ENCODE measurements at regions not wholly inside any gene's neighbourhood (a gene's known extent, or its start where the extent isn't known, plus 50 kb on each side); places are given as distances from the start of the nearest gene placed in this dataset.

DNA sequence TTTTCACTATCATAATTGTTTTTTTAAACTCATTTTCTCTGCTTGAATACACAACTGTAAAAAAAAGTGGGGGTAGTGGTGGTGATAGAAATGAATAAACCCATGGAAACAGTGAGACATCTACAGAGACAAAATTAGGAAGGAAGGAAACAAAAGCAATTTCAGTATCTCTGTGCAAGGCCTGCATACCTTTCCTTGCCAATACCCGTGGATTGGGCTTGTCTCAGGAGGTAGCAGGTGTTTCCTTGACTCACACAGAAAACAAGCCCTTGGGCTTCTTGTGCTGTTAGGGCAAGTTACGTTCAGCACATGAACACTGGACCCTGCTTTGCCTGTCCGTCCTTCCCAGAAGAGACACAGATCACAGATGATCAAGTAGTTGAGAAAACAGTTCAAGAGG lies 372.2 kb downstream of the ZSWIM6 start:
- Histone ChIP-seq H3K4me1 (no peaks in the 10 kb centered on the region), H3K27ac (no peak overlapping the region), H3K9me3 (no peaks in the 10 kb centered on the region), H3K36me3 (no peaks in the 10 kb centered on the region), H3K27me3 (no peaks in the 10 kb centered on the region), H3K4me3 (no peak overlapping the region)
- TF ChIP-seq POLR2A (IDR thresholded peaks at IDR 0.05): no peak
- TF ChIP-seq, protein P1, sequence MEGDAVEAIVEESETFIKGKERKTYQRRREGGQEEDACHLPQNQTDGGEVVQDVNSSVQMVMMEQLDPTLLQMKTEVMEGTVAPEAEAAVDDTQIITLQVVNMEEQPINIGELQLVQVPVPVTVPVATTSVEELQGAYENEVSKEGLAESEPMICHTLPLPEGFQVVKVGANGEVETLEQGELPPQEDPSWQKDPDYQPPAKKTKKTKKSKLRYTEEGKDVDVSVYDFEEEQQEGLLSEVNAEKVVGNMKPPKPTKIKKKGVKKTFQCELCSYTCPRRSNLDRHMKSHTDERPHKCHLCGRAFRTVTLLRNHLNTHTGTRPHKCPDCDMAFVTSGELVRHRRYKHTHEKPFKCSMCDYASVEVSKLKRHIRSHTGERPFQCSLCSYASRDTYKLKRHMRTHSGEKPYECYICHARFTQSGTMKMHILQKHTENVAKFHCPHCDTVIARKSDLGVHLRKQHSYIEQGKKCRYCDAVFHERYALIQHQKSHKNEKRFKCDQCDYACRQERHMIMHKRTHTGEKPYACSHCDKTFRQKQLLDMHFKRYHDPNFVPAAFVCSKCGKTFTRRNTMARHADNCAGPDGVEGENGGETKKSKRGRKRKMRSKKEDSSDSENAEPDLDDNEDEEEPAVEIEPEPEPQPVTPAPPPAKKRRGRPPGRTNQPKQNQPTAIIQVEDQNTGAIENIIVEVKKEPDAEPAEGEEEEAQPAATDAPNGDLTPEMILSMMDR (IDR thresholded peaks at IDR 0.05 in 4 of 5, conservative IDR thresholded peaks at IDR 0.05 in 1 of 5): no peak
- no peak for DNase-seq
- in situ Hi-C loops (cut with MboI; ENCODE audit: low sequenced_read_pairs in 4 of 4): no loop called here
- intact Hi-C loops (cut with DNase I; ENCODE audit: low total_unique reads): no loop called here
- ATAC-seq: no peak

DNA sequence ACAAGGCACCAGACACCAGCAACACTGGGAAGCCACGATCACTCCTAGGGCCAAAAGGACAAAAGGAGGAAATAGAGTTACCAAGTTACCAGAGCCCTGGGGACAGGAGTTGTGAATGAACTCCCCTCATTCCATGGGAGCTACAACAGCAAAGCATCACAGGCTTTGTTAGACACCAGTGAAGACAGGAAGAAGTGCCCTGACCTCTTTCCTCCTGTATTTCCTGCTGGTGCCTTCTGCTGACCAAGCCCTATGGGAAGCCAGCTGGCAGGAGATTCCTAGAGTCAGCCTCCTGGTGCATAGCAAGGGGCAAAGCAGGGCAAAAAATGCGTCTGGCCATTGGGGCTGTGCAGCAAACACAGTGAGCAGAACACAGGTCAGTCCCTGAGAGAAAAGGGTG lies 374.7 kb downstream of the ZSWIM6 start:
- Histone ChIP-seq H3K36me3 (no peaks in the 10 kb centered on the region), H3K9me3 (no peaks in the 10 kb centered on the region), H3K4me1 (no peaks in the 10 kb centered on the region), H3K27me3 (no peaks in the 10 kb centered on the region), H3K27ac (no peak overlapping the region), H3K4me3 (no peak overlapping the region)
- DNase-seq (no peak), ATAC-seq (no peak)
- intact Hi-C loops (cut with DNase I; ENCODE audit: low total_unique reads): no loop called here
- TF ChIP-seq, protein P1 (IDR thresholded peaks at IDR 0.05 in 4 of 5, conservative IDR thresholded peaks at IDR 0.05 in 1 of 5): no peak
- no peak for TF ChIP-seq POLR2A (IDR thresholded peaks at IDR 0.05)
- in situ Hi-C loops (cut with MboI; ENCODE audit: low sequenced_read_pairs in 4 of 4): no loop called here

DNA sequence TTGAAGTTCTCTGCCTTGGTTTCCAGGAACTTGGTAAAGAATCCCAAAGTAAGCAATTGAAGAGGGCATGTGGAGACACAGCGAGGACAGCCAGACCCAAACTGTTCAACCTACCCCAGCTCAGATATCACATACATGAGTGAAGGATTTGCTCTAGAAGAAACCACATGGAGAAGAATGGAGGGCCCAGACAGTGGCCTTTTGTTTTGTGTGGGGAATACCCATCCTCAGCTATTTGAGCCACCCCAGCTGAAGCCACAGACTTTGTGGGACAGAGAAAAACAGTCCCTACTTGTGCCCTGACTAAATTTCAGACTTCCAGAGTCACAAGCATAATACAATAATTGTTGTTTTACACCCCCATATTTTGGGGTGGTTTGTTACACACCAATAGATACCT lies 387.1 kb downstream of the ZSWIM6 start:
- Histone ChIP-seq H3K4me1 (no peaks in the 10 kb centered on the region), H3K36me3 (no peaks in the 10 kb centered on the region), H3K4me3 (no peak overlapping the region), H3K27ac (no peak overlapping the region), H3K27me3 (no peaks in the 10 kb centered on the region), H3K9me3 (no peaks in the 10 kb centered on the region)
- intact Hi-C loops (cut with DNase I; ENCODE audit: low total_unique reads) (no loop called here), in situ Hi-C loops (cut with MboI; ENCODE audit: low sequenced_read_pairs in 4 of 4) (no loop called here)
- ATAC-seq (no peak), DNase-seq (no peak)
- no peak for TF ChIP-seq POLR2A (IDR thresholded peaks at IDR 0.05)

DNA sequence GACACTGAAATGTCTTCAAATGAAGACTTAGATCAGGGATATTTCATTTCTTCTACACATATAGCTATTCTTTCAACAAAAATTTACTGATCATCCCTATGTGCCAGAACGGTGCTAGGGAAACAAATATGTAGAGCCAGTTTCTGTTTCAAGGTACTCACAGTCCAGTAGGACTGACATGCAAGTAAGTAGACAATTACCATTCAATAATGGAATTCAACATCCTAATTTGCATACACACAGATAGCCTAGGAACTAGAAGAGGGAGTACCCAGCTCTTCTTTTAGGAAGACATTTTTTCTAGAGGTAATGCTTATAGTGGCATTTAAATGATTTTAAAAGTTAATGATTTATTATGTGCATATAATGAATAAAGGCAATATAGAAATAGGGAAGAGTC lies 388.8 kb downstream of the ZSWIM6 start:
- DNase-seq (no peak), ATAC-seq (no peak)
- no peaks in the 10 kb centered on the region for H3K36me3 ChIP-seq
- no peaks in the 10 kb centered on the region for H3K9me3 ChIP-seq
- in situ Hi-C loops (cut with MboI; ENCODE audit: low sequenced_read_pairs in 4 of 4): no loop called here
- no peak for TF ChIP-seq POLR2A (IDR thresholded peaks at IDR 0.05)
- TF ChIP-seq, protein P1 (IDR thresholded peaks at IDR 0.05 in 4 of 5, conservative IDR thresholded peaks at IDR 0.05 in 1 of 5): no peak
- H3K4me1 ChIP-seq: no peaks in the 10 kb centered on the region
- intact Hi-C loops (cut with DNase I; ENCODE audit: low total_unique reads): no loop called here
- no peak overlapping the region for H3K27ac ChIP-seq
- no peaks in the 10 kb centered on the region for H3K27me3 ChIP-seq
- H3K4me3 ChIP-seq: no peak overlapping the region

DNA sequence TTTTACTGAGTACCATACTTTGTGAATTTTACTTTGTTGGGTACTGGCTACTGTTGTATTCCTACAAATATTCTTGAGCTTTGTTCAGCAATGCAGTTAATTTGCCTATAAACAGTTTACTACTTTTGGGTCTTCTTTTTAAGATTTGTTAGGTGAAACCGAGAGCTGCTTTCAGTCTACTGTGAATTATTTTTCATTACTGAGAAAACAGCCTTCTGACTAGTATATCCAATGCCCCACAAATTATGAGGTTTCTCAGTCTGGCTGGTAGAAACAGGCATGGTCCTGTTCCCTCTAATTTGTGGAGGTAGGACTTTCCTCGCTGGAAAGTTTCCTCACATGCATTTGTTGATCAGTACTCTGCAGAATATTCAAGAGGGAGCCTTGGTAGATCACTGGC lies 392.0 kb downstream of the ZSWIM6 start:
- no peaks in the 10 kb centered on the region for H3K27me3 ChIP-seq
- ATAC-seq (no peak), DNase-seq (no peak)
- H3K27ac ChIP-seq: no peak overlapping the region
- intact Hi-C loops (cut with DNase I; ENCODE audit: low total_unique reads): no loop called here
- H3K4me1 ChIP-seq: no peaks in the 10 kb centered on the region
- H3K9me3 ChIP-seq: no peaks in the 10 kb centered on the region
- in situ Hi-C loops (cut with MboI; ENCODE audit: low sequenced_read_pairs in 4 of 4): no loop called here
- H3K4me3 ChIP-seq: no peak overlapping the region
- H3K36me3 ChIP-seq: no peaks in the 10 kb centered on the region
- no peak for TF ChIP-seq POLR2A (IDR thresholded peaks at IDR 0.05)
- TF ChIP-seq, protein P1 (IDR thresholded peaks at IDR 0.05 in 4 of 5, conservative IDR thresholded peaks at IDR 0.05 in 1 of 5): no peak

Measured in gastrocnemius medialis (tissue), 4 donors.